ENCODE measurements at regions not wholly inside any gene's neighbourhood (a gene's known extent, or its start where the extent isn't known, plus 50 kb on each side); places are given as distances from the start of the nearest gene placed in this dataset.
"Not testable (repeated sequence)": the region's sequence is repeated elsewhere in the genome, so short reads cannot be mapped to it uniquely, and the experiment has no call there.

DNA sequence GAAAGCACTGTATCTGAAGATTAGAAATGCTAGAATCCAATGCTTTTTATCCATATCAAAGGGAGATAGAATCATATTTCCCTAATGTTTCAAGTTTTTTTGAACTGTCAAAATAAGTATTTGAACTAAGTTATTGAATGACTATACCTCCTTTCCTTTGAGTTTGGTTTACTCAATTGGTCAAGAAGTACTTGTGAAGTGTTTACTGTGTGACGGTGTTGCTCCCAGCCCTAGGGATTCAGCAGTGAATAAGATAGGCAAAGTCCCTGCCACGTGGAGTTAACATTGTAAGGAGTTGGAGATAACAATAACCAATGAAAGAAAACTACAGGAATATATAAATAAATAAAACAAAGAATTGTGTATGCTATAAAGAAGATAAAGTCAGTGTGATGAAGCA lies 535.9 kb downstream of the FRK start:
- TF ChIP-seq, protein P1, sequence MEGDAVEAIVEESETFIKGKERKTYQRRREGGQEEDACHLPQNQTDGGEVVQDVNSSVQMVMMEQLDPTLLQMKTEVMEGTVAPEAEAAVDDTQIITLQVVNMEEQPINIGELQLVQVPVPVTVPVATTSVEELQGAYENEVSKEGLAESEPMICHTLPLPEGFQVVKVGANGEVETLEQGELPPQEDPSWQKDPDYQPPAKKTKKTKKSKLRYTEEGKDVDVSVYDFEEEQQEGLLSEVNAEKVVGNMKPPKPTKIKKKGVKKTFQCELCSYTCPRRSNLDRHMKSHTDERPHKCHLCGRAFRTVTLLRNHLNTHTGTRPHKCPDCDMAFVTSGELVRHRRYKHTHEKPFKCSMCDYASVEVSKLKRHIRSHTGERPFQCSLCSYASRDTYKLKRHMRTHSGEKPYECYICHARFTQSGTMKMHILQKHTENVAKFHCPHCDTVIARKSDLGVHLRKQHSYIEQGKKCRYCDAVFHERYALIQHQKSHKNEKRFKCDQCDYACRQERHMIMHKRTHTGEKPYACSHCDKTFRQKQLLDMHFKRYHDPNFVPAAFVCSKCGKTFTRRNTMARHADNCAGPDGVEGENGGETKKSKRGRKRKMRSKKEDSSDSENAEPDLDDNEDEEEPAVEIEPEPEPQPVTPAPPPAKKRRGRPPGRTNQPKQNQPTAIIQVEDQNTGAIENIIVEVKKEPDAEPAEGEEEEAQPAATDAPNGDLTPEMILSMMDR (IDR thresholded peaks at IDR 0.05; ENCODE audit: partially characterized antibody, unreplicated experiment) = no peak

DNA sequence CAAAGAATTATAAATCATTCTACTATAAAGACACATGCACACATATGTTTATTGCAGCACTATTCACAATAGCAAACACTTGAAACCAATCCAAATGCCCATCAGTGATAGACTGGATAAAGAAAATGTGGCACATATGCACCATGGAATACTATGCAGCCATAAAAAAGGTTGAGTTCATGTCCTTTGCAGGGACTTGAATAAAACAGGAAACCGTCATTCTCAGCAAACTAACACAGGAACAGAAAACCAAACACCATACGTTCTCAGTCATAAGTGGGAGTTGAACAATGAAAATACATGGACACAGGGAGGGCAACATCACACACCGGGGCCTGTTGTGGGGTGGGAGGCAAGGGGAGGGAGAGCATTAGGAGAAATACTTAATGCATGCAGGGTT lies 538.9 kb downstream of the FRK start:
- H3K4me1 Mint-ChIP-seq (ENCODE audit: low read depth, unreplicated experiment); H3K4me3 Mint-ChIP-seq (ENCODE audit: unreplicated experiment); H3K27me3 Mint-ChIP-seq (ENCODE audit: unreplicated experiment); H3K9me3 Mint-ChIP-seq (ENCODE audit: unreplicated experiment); H3K27ac Mint-ChIP-seq (ENCODE audit: unreplicated experiment); DNase-seq: not testable (repeated sequence)
- H3K36me3 Mint-ChIP-seq (ENCODE audit: unreplicated experiment) = peaks cover 11% of the 10 kb centered on the region

More for the DNA sequence above, 535.9 kb downstream of the FRK start:
- Mint-ChIP-seq H3K4me1 (ENCODE audit: low read depth, unreplicated experiment) (no peaks in the 10 kb centered on the region), H3K36me3 (ENCODE audit: unreplicated experiment) (peaks cover 11% of the 10 kb centered on the region), H3K9me3 (ENCODE audit: unreplicated experiment) (peaks cover 7% of the 10 kb centered on the region), H3K27ac (ENCODE audit: unreplicated experiment) (no peak overlapping the region), H3K27me3 (ENCODE audit: unreplicated experiment) (no peaks in the 10 kb centered on the region), H3K4me3 (ENCODE audit: unreplicated experiment) (no peak overlapping the region)
- DNase-seq = no peak

DNA sequence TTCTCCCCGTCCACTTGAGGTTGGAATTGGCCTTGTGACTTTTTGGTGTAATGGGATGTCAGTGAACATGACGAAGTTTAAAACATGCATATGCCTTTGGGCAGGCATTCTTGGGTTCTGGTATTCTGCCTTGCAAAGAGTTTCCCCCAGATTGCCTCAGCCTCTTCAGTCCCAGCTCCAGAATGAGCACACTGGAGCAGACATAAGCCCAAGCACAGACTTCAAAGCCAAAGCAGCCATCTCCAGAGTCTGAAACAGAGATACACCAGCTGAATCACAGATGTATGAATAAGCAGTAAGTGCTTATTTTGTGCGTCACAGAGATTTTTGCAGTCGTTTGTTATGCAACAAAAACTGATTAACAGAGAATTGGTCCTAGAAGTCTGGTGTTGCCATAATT lies 546.0 kb downstream of the FRK start:
- no peak overlapping the region for H3K4me3 Mint-ChIP-seq (ENCODE audit: unreplicated experiment)
- no peaks in the 10 kb centered on the region for H3K36me3 Mint-ChIP-seq (ENCODE audit: unreplicated experiment)
- no peaks in the 10 kb centered on the region for H3K9me3 Mint-ChIP-seq (ENCODE audit: unreplicated experiment)
- no peak overlapping the region for H3K27ac Mint-ChIP-seq (ENCODE audit: unreplicated experiment)
- TF ChIP-seq, protein P1 (IDR thresholded peaks at IDR 0.05; ENCODE audit: partially characterized antibody, unreplicated experiment) = no peak
- no peak for DNase-seq
- H3K27me3 Mint-ChIP-seq (ENCODE audit: unreplicated experiment) = no peaks in the 10 kb centered on the region
- no peaks in the 10 kb centered on the region for H3K4me1 Mint-ChIP-seq (ENCODE audit: low read depth, unreplicated experiment)

DNA sequence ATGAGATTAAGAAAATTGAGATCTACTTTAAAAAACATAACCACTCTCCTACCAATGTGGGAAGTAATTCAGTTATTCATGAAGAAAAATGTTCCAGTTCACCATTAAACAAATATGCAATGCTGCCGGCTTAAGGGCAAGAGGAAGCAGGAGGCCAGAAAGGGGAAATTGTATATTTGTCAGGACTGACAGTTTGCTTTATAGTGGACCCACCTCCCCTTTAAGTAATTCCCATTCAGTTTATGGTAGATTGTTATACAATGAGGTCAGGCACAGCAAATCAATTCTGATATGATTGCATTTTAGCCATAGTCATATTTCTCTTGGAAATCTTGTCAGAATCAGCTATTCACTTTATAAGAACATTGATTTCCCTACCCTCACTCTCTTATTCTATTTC lies 547.8 kb downstream of the FRK start:
- Mint-ChIP-seq H3K4me1 (ENCODE audit: low read depth, unreplicated experiment) (no peaks in the 10 kb centered on the region), H3K27ac (ENCODE audit: unreplicated experiment) (no peak overlapping the region), H3K9me3 (ENCODE audit: unreplicated experiment) (no peaks in the 10 kb centered on the region), H3K4me3 (ENCODE audit: unreplicated experiment) (no peak overlapping the region), H3K36me3 (ENCODE audit: unreplicated experiment) (no peaks in the 10 kb centered on the region), H3K27me3 (ENCODE audit: unreplicated experiment) (no peaks in the 10 kb centered on the region)
- no peak for DNase-seq
- TF ChIP-seq, protein P1 (IDR thresholded peaks at IDR 0.05; ENCODE audit: partially characterized antibody, unreplicated experiment) = no peak

- no peaks in the 10 kb centered on the region for H3K4me1 Mint-ChIP-seq (ENCODE audit: low read depth, unreplicated experiment)
- no peaks in the 10 kb centered on the region for H3K27me3 Mint-ChIP-seq (ENCODE audit: unreplicated experiment)
- H3K4me3 Mint-ChIP-seq (ENCODE audit: unreplicated experiment) = no peak overlapping the region
- H3K36me3 Mint-ChIP-seq (ENCODE audit: unreplicated experiment) = no peaks in the 10 kb centered on the region
- no peaks in the 10 kb centered on the region for H3K9me3 Mint-ChIP-seq (ENCODE audit: unreplicated experiment)
- TF ChIP-seq, protein P1 (IDR thresholded peaks at IDR 0.05; ENCODE audit: partially characterized antibody, unreplicated experiment) = no peak
- DNase-seq = no peak
- no peak overlapping the region for H3K27ac Mint-ChIP-seq (ENCODE audit: unreplicated experiment)
These were observed 548.9 kb downstream of the FRK start for GRCh38 chr6:115511771-115512170.

DNA sequence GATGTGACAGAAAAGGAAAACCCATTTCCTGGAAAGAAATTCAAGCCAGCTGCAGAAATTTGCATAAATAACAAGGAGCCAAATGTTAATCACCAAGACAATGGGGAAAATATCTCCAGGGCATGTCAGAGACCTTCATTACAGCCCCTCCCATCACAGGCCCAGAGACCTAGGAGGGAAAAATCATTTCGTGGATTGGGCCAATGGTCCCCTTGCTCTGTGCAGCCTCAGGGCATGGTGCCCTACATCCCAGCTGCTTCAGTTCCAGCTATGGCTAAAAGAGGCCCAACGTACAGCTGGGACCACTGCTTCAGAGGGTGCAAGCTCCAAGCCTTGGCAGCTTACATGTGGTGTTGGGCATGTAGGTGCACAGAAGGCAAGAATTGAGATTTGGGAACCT lies 558.3 kb downstream of the FRK start:
- H3K4me3 Mint-ChIP-seq (ENCODE audit: unreplicated experiment); H3K27me3 Mint-ChIP-seq (ENCODE audit: unreplicated experiment); H3K36me3 Mint-ChIP-seq (ENCODE audit: unreplicated experiment); DNase-seq; H3K27ac Mint-ChIP-seq (ENCODE audit: unreplicated experiment); H3K4me1 Mint-ChIP-seq (ENCODE audit: low read depth, unreplicated experiment); H3K9me3 Mint-ChIP-seq (ENCODE audit: unreplicated experiment): not testable (repeated sequence)
